Germinal center (tissue), 1 donor: ENCODE measurements at regions not wholly inside any gene's neighbourhood (a gene's known extent, or its start where the extent isn't known, plus 50 kb on each side); places are given as distances from the start of the nearest gene placed in this dataset.

Experiments
- DNase-seq: peaks from one replicate; pipeline ENCODE4 v3.0.0; 2012; ENCODE audit warnings: mixed read lengths, low spot score

GRCh38 chr3:117126946-117127546 lies 417.5 kb downstream of the TUSC7 start:
- no peak for DNase-seq

GRCh38 chr3:117128133-117128532 lies 418.6 kb downstream of the TUSC7 start:
- no peak for DNase-seq

GRCh38 chr3:117128872-117129271 lies 419.3 kb downstream of the TUSC7 start:
- no peak for DNase-seq

- DNase-seq = no peak
Measured at GRCh38 chr3:117129516-117129915, 419.9 kb downstream of the TUSC7 start.

- DNase-seq = no peak
Measured at GRCh38 chr3:117130222-117130621, 420.6 kb downstream of the TUSC7 start.

GRCh38 chr3:117131259-117131658 lies 421.7 kb downstream of the TUSC7 start:
- no peak for DNase-seq

- no peak for DNase-seq
Measured at GRCh38 chr3:117133066-117133465, 423.5 kb downstream of the TUSC7 start.

GRCh38 chr3:117135207-117135606 lies 425.6 kb downstream of the TUSC7 start:
- DNase-seq = no peak

- DNase-seq = no peak
Measured at GRCh38 chr3:117136003-117136402, 426.4 kb downstream of the TUSC7 start.

GRCh38 chr3:117137065-117137464 lies 427.5 kb downstream of the TUSC7 start:
- DNase-seq = no peak

- DNase-seq = no peak
Measured at GRCh38 chr3:117139681-117140080, 430.1 kb downstream of the TUSC7 start.

- DNase-seq = no peak
Measured at GRCh38 chr3:117141812-117142211, 432.2 kb downstream of the TUSC7 start.

GRCh38 chr3:117144853-117145252 lies 435.3 kb downstream of the TUSC7 start:
- DNase-seq = no peak

GRCh38 chr3:117145677-117146076 lies 436.1 kb downstream of the TUSC7 start:
- no peak for DNase-seq

- DNase-seq = no peak
Measured at GRCh38 chr3:117146571-117146970, 437.0 kb downstream of the TUSC7 start.

- no peak for DNase-seq
Measured at GRCh38 chr3:117149584-117149983, 440.0 kb downstream of the TUSC7 start.

- no peak for DNase-seq
Measured at GRCh38 chr3:117150628-117151027, 441.0 kb downstream of the TUSC7 start.

- DNase-seq = no peak
Measured at GRCh38 chr3:117160176-117160575, 450.6 kb downstream of the TUSC7 start.

GRCh38 chr3:117161816-117162215 lies 452.2 kb downstream of the TUSC7 start:
- no peak for DNase-seq

- DNase-seq = no peak
Measured at GRCh38 chr3:117165176-117165575, 455.6 kb downstream of the TUSC7 start.

GRCh38 chr3:117165601-117166051 lies 456.0 kb downstream of the TUSC7 start:
- DNase-seq = no peak

GRCh38 chr3:117168896-117169295 lies 459.3 kb downstream of the TUSC7 start:
- no peak for DNase-seq

GRCh38 chr3:117170094-117170493 lies 460.5 kb downstream of the TUSC7 start:
- DNase-seq = no peak

GRCh38 chr3:117171124-117171523 lies 461.5 kb downstream of the TUSC7 start:
- peak; percentile 30 for DNase-seq

- no peak for DNase-seq
Measured at GRCh38 chr3:117172426-117172825, 462.8 kb downstream of the TUSC7 start.
